Transverse colon (tissue), 4 donors: ENCODE measurements at regions not wholly inside any gene's neighbourhood (a gene's known extent, or its start where the extent isn't known, plus 50 kb on each side); places are given as distances from the start of the nearest gene placed in this dataset.
"Not testable (repeated sequence)": the region's sequence is repeated elsewhere in the genome, so short reads cannot be mapped to it uniquely, and the experiment has no call there.

Experiments used
- DNase-seq: peaks from one replicate; pipeline ENCODE4 v3.0.0-alpha.2; 2019
- H3K27ac ChIP-seq, 4 donors: fragments of 200-600 bp; sonication (generic); 2 replicates each; pipeline ENCODE4 v1.5.1; 2016 to 2018; ENCODE audit warnings: inconsistent platforms in 4 of 4
- H3K27me3 ChIP-seq: fragments of 200-600 bp; sonication (generic); 2 replicates; pipeline ENCODE4 v1.5.1; 2017; ENCODE audit warnings: inconsistent platforms
- H3K36me3 ChIP-seq, 4 donors: fragments of 200-600 bp; sonication (generic); 2 replicates each; pipeline ENCODE4 v1.5.1; 2017 to 2019; ENCODE audit warnings: inconsistent platforms in 4 of 4
- H3K4me1 ChIP-seq, 4 donors: fragments of 200-600 bp; sonication (generic); 2 replicates each; pipeline ENCODE4 v1.5.1; 2017 to 2020; ENCODE audit warnings: inconsistent platforms in 4 of 4
- H3K4me3 ChIP-seq, 4 donors: fragments of 200-600 bp; sonication (generic); 1 replicate in 1 of 4; 2 replicates in 3 of 4; pipeline versions ENCODE4 v1.5.1 to v1.6.1; 2017 to 2019; ENCODE audit warnings: inconsistent platforms in 4 of 4
- H3K9me3 ChIP-seq, 2 donors: fragments of 200-600 bp; sonication (generic); 2 replicates each; pipeline ENCODE4 v1.5.1; 2017 to 2019; ENCODE audit warnings: inconsistent platforms in 2 of 2
- CTCF ChIP-seq, 5 experiments: fragments of 200-600 bp in 3 of 5; fragments of 450-650 bp in 2 of 5; sonication (generic) in 3 of 5; IDR thresholded peaks; 1 replicate in 2 of 5; 2 replicates in 3 of 5; pipeline ENCODE4 v1.5.1; 2016 to 2017; ENCODE audit warnings: antibody characterized with exemption in 5 of 5, inconsistent platforms in 3 of 5, mild to moderate bottlenecking in 2 of 5, moderate library complexity in 1 of 5
- EP300 ChIP-seq: sonication (generic); formaldehyde crosslinking; IDR thresholded peaks from one replicate; pipeline ENCODE4 v1.6.1; 2017; ENCODE audit warnings: antibody characterized with exemption, low read depth
- POLR2A ChIP-seq: fragments of 450-650 bp; IDR thresholded peaks from one replicate; pipeline ENCODE4 v1.6.1; 2016; ENCODE audit warnings: antibody characterized with exemption, mild to moderate bottlenecking, moderate library complexity
- POLR2AphosphoS5 ChIP-seq, 3 donors: sonication (generic); formaldehyde crosslinking; IDR thresholded peaks; one replicate each; pipeline ENCODE4 v1.6.1; 2016; ENCODE audit warnings: antibody characterized with exemption in 3 of 3
- WGBS, 2 donors: methylation state at CpG; one replicate each; pipeline ENCODE4 v1.1.5; 2018; ENCODE audit warnings: low coverage in 1 of 2; 5-methylcytosine and 5-hydroxymethylcytosine counted together
- in situ Hi-C, 4 donors: fragments of 200-750 bp; cut with MboI; loops; one replicate each; pipeline versions ENCODE4 v1.15.0 to v1.15.1; 2017; ENCODE audit warnings: low sequenced_read_pairs in 3 of 4, low pct_ligation_motif_present in 1 of 4, low pct_unique_long_range_greater_than_20kb in 1 of 4
- intact Hi-C: fragments of 100-400 bp; cut with DNase I; formaldehyde crosslinking; loops from one replicate; pipeline ENCODE4 v1.15.1; 2023; ENCODE audit warnings: low total_unique reads

DNA sequence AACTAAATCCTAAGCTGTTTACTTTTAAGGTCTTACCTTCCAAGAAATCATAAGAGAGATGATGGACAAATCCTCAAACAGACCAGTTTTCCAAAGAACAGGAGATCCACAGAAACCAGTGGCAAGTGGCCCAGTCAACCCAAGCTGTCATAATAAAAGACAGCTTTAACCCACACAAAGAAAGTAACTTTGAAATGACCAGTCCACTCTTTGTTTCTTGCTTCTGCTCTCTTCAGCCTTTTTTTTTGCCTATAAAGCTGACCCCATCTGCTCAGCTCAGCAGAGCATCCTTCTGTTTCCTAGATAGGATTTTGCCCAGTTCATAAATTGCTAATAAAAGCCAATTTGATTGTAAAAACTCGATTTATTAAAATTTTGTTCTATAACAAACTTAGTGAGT, 299.4 kb downstream of the OXSM start:
- no peaks in the 10 kb centered on the region for H3K4me1 ChIP-seq
- TF ChIP-seq POLR2AphosphoS5 (IDR thresholded peaks at IDR 0.05) (no peak), CTCF (IDR thresholded peaks at IDR 0.05) (no peak), EP300 (no peak), POLR2A (no peak)
- in situ Hi-C loops (no loop called here), intact Hi-C loops (no loop called here)
- H3K27me3 ChIP-seq: no peaks in the 10 kb centered on the region
- H3K27ac ChIP-seq: no peak overlapping the region
- 14 to 25% methylated on average over 1 of the region's 1 CpG for WGBS, 2 donors
- no peak for DNase-seq
- H3K36me3 ChIP-seq: no peaks in the 10 kb centered on the region
- no peak overlapping the region for H3K4me3 ChIP-seq
- H3K9me3 ChIP-seq: peaks cover 0 to 17% of the 10 kb centered on the region in 2 donors

- H3K4me1 ChIP-seq: no peaks in the 10 kb centered on the region
- H3K36me3 ChIP-seq: no peaks in the 10 kb centered on the region
- intact Hi-C loops (no loop called here), in situ Hi-C loops (no loop called here)
- WGBS, 2 donors: 83 to 88% methylated on average over 1 to 2 of the region's 2 CpGs
- H3K4me3 ChIP-seq: no peak overlapping the region
- DNase-seq: no peak
- H3K27ac ChIP-seq: no peak overlapping the region
- TF ChIP-seq CTCF (IDR thresholded peaks at IDR 0.05) (no peak), POLR2A (no peak), EP300 (no peak), POLR2AphosphoS5 (IDR thresholded peaks at IDR 0.05) (no peak)
- peaks cover 0 to 21% of the 10 kb centered on the region in 2 donors for H3K9me3 ChIP-seq
- no peaks in the 10 kb centered on the region for H3K27me3 ChIP-seq
Measured at GRCh38 chr3:26090589-26090988, 300.7 kb downstream of the OXSM start.

DNA sequence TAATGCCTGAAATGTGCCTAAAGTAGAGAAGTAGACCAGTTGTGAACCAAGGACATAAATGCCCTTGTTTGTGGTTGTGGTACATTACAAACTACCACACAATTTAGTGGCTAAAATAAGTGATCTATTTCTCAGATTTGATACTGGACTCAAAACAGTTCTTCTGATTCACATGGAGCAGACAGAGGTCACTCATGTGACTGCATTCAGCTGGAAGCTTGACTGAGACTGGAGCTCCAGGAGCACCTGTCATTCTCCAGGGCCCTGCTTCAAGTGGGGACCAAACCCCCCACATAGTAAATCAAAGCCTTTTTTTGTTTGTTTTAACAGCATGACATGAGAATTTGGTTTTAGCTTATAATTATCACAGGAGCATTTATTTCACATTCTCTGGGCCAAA, 301.2 kb downstream of the OXSM start:
- H3K27ac ChIP-seq: no peak overlapping the region
- H3K4me1 ChIP-seq: no peaks in the 10 kb centered on the region
- H3K9me3 ChIP-seq: peaks cover 0 to 21% of the 10 kb centered on the region in 2 donors
- no peak for TF ChIP-seq CTCF (IDR thresholded peaks at IDR 0.05)
- TF ChIP-seq POLR2AphosphoS5 (IDR thresholded peaks at IDR 0.05): no peak
- no peak for TF ChIP-seq EP300
- no peak for TF ChIP-seq POLR2A
- no peak overlapping the region for H3K4me3 ChIP-seq
- in situ Hi-C loops: no loop called here
- intact Hi-C loops: no loop called here
- H3K27me3 ChIP-seq: no peaks in the 10 kb centered on the region
- DNase-seq: no peak
- H3K36me3 ChIP-seq: no peaks in the 10 kb centered on the region

DNA sequence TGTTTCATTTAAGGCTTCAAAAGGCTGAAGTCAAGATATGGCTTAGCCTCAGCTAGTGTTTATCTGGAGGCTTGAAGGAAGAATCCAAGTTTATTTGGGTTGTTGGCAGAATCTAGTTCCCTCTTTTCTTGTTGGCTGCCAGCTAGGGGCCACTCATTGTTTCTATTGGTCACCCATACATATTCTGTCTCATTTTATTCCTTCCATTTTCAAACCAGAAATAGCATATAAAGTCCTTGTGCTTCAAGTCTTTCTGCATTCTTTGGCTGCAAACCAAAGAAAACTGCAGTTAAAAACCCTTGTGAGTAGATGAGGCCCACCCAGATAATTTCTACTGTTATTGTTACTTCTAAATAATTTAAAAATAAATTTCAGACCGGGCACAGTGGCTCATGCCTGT, 301.7 kb downstream of the OXSM start:
- H3K27me3 ChIP-seq: no peaks in the 10 kb centered on the region
- in situ Hi-C loops: no loop called here
- intact Hi-C loops: no loop called here

GRCh38 chr3:26097111-26097510, 307.2 kb downstream of the OXSM start:
- intact Hi-C loops: not testable (repeated sequence)

More for the DNA sequence above, 301.7 kb downstream of the OXSM start:
- H3K4me1 ChIP-seq: no peaks in the 10 kb centered on the region
- H3K9me3 ChIP-seq: peaks cover 0 to 21% of the 10 kb centered on the region in 2 donors
- H3K36me3 ChIP-seq: no peaks in the 10 kb centered on the region
- DNase-seq: no peak
- TF ChIP-seq CTCF (IDR thresholded peaks at IDR 0.05): no peak
- no peak for TF ChIP-seq POLR2AphosphoS5 (IDR thresholded peaks at IDR 0.05)
- no peak for TF ChIP-seq POLR2A
- no peak for TF ChIP-seq EP300
- no peak overlapping the region for H3K27ac ChIP-seq
- no peak overlapping the region for H3K4me3 ChIP-seq
- 9 to 43% methylated on average over 1 of the region's 1 CpG for WGBS, 2 donors

More at GRCh38 chr3:26097111-26097510, 307.2 kb downstream of the OXSM start:
- in situ Hi-C loops, H3K27me3 ChIP-seq, H3K36me3 ChIP-seq, H3K27ac ChIP-seq, DNase-seq, H3K4me3 ChIP-seq, H3K4me1 ChIP-seq: not testable (repeated sequence)
- peaks cover 7 to 11% of the 10 kb centered on the region in 2 donors for H3K9me3 ChIP-seq
- 82% methylated on average over 4 of the region's 4 CpGs for WGBS, 2 donors
